Neural progenitor cell (in vitro differentiated cells): ENCODE measurements at regions not wholly inside any gene's neighbourhood (a gene's known extent, or its start where the extent isn't known, plus 50 kb on each side); places are given as distances from the start of the nearest gene placed in this dataset.

Experiments
- EZH2 ChIP-seq: fragments of 200-600 bp; sonication (generic); IDR thresholded peaks from 2 replicates; pipeline ENCODE4 v1.6.1; 2017; ENCODE audit warnings: antibody characterized with exemption, mild to moderate bottlenecking, moderate library complexity
- TF ChIP-seq, protein P1 (sequence below): fragments of 200-600 bp; sonication (generic); IDR thresholded peaks from 2 replicates; pipeline ENCODE4 v1.5.1; 2017; ENCODE audit warnings: antibody characterized with exemption, mild to moderate bottlenecking

GRCh38 chr2:193810533-193810932 lies 1615.8 kb upstream of the TMEFF2 start:
- TF ChIP-seq, protein P1, sequence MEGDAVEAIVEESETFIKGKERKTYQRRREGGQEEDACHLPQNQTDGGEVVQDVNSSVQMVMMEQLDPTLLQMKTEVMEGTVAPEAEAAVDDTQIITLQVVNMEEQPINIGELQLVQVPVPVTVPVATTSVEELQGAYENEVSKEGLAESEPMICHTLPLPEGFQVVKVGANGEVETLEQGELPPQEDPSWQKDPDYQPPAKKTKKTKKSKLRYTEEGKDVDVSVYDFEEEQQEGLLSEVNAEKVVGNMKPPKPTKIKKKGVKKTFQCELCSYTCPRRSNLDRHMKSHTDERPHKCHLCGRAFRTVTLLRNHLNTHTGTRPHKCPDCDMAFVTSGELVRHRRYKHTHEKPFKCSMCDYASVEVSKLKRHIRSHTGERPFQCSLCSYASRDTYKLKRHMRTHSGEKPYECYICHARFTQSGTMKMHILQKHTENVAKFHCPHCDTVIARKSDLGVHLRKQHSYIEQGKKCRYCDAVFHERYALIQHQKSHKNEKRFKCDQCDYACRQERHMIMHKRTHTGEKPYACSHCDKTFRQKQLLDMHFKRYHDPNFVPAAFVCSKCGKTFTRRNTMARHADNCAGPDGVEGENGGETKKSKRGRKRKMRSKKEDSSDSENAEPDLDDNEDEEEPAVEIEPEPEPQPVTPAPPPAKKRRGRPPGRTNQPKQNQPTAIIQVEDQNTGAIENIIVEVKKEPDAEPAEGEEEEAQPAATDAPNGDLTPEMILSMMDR = no peak
- TF ChIP-seq EZH2 = no peak
